ENCODE measurements at regions not wholly inside any gene's neighbourhood (a gene's known extent, or its start where the extent isn't known, plus 50 kb on each side); places are given as distances from the start of the nearest gene placed in this dataset.
A peak's percentile ranks its signal among the peaks of the same experiment; 100 is the strongest.

GRCh38 chr17:33944826-33945225 lies 310.3 kb upstream of the CCL2 start:
- TF ChIP-seq CTCF (IDR thresholded peaks at IDR 0.05) (no peak), POLR2A (IDR thresholded peaks at IDR 0.05) (no peak)
- Histone ChIP-seq H3K9me3 (no peaks in the 10 kb centered on the region), H3K27me3 (no peaks in the 10 kb centered on the region), H3K27ac (no peak overlapping the region), H3K36me3 (no peaks in the 10 kb centered on the region), H3K4me3 (replicated peaks in 1 of 3) (no peak overlapping the region), H3K4me1 (no peaks in the 10 kb centered on the region)
- DNase-seq: no peak
- intact Hi-C loops (cut with DNase I): no loop called here
- 71 to 73% methylated on average over 2 of the region's 2 CpGs for WGBS, 2 donors

- no peaks in the 10 kb centered on the region for H3K27me3 ChIP-seq
- 45 to 47% methylated on average over 6 of the region's 6 CpGs for WGBS, 2 donors
- no peak overlapping the region for H3K4me3 ChIP-seq (replicated peaks in 1 of 3)
- DNase-seq: no peak
- no peaks in the 10 kb centered on the region for H3K36me3 ChIP-seq
- intact Hi-C loops (cut with DNase I): no loop called here
- no peak overlapping the region for H3K27ac ChIP-seq
- H3K9me3 ChIP-seq: no peaks in the 10 kb centered on the region
- no peaks in the 10 kb centered on the region for H3K4me1 ChIP-seq
- TF ChIP-seq CTCF (IDR thresholded peaks at IDR 0.05) (no peak), POLR2A (IDR thresholded peaks at IDR 0.05) (no peak)
Observed at GRCh38 chr17:33945646-33946546, 309.2 kb upstream of the CCL2 start.

- Histone ChIP-seq H3K27ac (no peak overlapping the region), H3K9me3 (no peaks in the 10 kb centered on the region), H3K4me3 (replicated peaks in 1 of 3) (no peak overlapping the region), H3K27me3 (no peaks in the 10 kb centered on the region), H3K4me1 (no peaks in the 10 kb centered on the region), H3K36me3 (no peaks in the 10 kb centered on the region)
- intact Hi-C loops (cut with DNase I): no loop called here
- DNase-seq: no peak
- no peak for TF ChIP-seq POLR2A (IDR thresholded peaks at IDR 0.05)
- TF ChIP-seq CTCF (IDR thresholded peaks at IDR 0.05): no peak
Observed at GRCh38 chr17:33947762-33948161, 307.3 kb upstream of the CCL2 start.

GRCh38 chr17:33948309-33948708 lies 306.8 kb upstream of the CCL2 start:
- no peaks in the 10 kb centered on the region for H3K4me1 ChIP-seq
- no peak overlapping the region for H3K4me3 ChIP-seq (replicated peaks in 1 of 3)
- DNase-seq: no peak
- TF ChIP-seq POLR2A (IDR thresholded peaks at IDR 0.05): no peak
- TF ChIP-seq CTCF (IDR thresholded peaks at IDR 0.05): no peak
- no peaks in the 10 kb centered on the region for H3K36me3 ChIP-seq
- intact Hi-C loops (cut with DNase I): no loop called here
- H3K27ac ChIP-seq: no peak overlapping the region
- H3K27me3 ChIP-seq: no peaks in the 10 kb centered on the region
- WGBS, 2 donors: 87 to 91% methylated on average over 3 to 7 of the region's 7 CpGs
- no peaks in the 10 kb centered on the region for H3K9me3 ChIP-seq

- no peaks in the 10 kb centered on the region for H3K9me3 ChIP-seq
- peak in 1 of 6 experiments; percentile 19 for TF ChIP-seq CTCF (IDR thresholded peaks at IDR 0.05)
- no peak for TF ChIP-seq POLR2A (IDR thresholded peaks at IDR 0.05)
- intact Hi-C loops (cut with DNase I): no loop called here
- no peaks in the 10 kb centered on the region for H3K27me3 ChIP-seq
- H3K36me3 ChIP-seq: no peaks in the 10 kb centered on the region
- no peak overlapping the region for H3K27ac ChIP-seq
- DNase-seq: peak in 1 of 2 donors; percentile 6
- H3K4me3 ChIP-seq (replicated peaks in 1 of 3): no peak overlapping the region
- no peaks in the 10 kb centered on the region for H3K4me1 ChIP-seq
- 57 to 59% methylated on average over 4 of the region's 4 CpGs for WGBS, 2 donors
Observed at GRCh38 chr17:33949100-33949499, 306.0 kb upstream of the CCL2 start.
